ENCODE measurements at regions not wholly inside any gene's neighbourhood (a gene's known extent, or its start where the extent isn't known, plus 50 kb on each side); places are given as distances from the start of the nearest gene placed in this dataset.

DNA sequence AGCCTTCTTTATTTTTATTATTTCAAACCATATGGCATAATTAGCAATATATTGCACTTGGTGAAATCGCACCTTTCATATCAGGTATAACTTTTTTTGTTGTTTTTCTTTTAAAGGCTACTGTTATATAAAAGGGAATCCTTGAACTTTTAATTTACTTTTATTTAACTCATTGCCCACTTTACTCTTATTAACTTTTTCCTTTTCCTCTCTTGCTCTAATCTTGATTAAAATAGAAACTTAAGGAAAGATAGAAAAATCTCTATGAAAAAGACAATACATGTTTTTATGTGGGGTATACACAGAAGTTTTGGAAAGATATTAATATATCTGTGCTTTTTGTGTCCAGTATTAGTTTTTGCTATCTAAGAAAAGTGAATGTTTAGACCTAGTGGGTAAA lies 805.8 kb downstream of the USP25 start:
- H3K27ac ChIP-seq (ENCODE audit: low read depth): no peak overlapping the region
- Mint-ChIP-seq H3K9me3 (peaks cover 11% of the 10 kb centered on the region), H3K36me3 (ENCODE audit: low read depth) (no peaks in the 10 kb centered on the region; the same call in 1 of the 3 replicates), H3K4me3 (no peak overlapping the region), H3K27me3 (ENCODE audit: insufficient read depth, low read depth, poor library complexity) (peaks cover 2% of the 10 kb centered on the region), H3K27ac (no peak overlapping the region), H3K4me1 (0 out of 3 replicates have a peak, but pooled peaks cover 2% of the 10 kb centered on the region)
- H3K27me3 ChIP-seq (ENCODE audit: insufficient read depth): no peaks in the 10 kb centered on the region
- DNase-seq (ENCODE audit: low spot score): no peak
- no peaks in the 10 kb centered on the region for H4K20me1 ChIP-seq (replicated peaks; ENCODE audit: insufficient read depth)
- H3K4me3 ChIP-seq: no peak overlapping the region
- H3K9me2 ChIP-seq (ENCODE audit: insufficient read depth): no peaks in the 10 kb centered on the region
- H3F3A ChIP-seq (replicated peaks; ENCODE audit: low read depth): no peaks in the 10 kb centered on the region
- H3K36me3 ChIP-seq (ENCODE audit: insufficient read depth): no peaks in the 10 kb centered on the region
- no peaks in the 10 kb centered on the region for H3K4me1 ChIP-seq (ENCODE audit: insufficient read depth)
- ATAC-seq: no peak
- H3K4me2 ChIP-seq: no peak overlapping the region
- H2AFZ ChIP-seq: no peak overlapping the region
- no peaks in the 10 kb centered on the region for H3K79me2 ChIP-seq (replicated peaks; ENCODE audit: insufficient read depth)
- TF ChIP-seq NANOG (IDR thresholded peaks at IDR 0.05; ENCODE audit: borderline replicate concordance) (no peak), STAT1 (IDR thresholded peaks at IDR 0.05; ENCODE audit: unreplicated experiment) (no peak), JUNB (IDR thresholded peaks at IDR 0.05; ENCODE audit: unreplicated experiment) (no peak), CREB1 (CRISPR knock-in tag; IDR thresholded peaks at IDR 0.05; ENCODE audit: low read depth) (no peak), EZH2 (IDR thresholded peaks at IDR 0.05; ENCODE audit: low read depth, unreplicated experiment) (no peak), POLR2AphosphoS5 (IDR thresholded peaks at IDR 0.05; ENCODE audit: low read depth) (no peak), EZH2phosphoT487 (IDR thresholded peaks at IDR 0.05; ENCODE audit: unreplicated experiment) (no peak), ZNF114 (CRISPR knock-in tag; IDR thresholded peaks at IDR 0.05) (no peak), ZNF331 (CRISPR knock-in tag; IDR thresholded peaks at IDR 0.05; ENCODE audit: low read depth) (no peak)
- TF ChIP-seq, protein P1, sequence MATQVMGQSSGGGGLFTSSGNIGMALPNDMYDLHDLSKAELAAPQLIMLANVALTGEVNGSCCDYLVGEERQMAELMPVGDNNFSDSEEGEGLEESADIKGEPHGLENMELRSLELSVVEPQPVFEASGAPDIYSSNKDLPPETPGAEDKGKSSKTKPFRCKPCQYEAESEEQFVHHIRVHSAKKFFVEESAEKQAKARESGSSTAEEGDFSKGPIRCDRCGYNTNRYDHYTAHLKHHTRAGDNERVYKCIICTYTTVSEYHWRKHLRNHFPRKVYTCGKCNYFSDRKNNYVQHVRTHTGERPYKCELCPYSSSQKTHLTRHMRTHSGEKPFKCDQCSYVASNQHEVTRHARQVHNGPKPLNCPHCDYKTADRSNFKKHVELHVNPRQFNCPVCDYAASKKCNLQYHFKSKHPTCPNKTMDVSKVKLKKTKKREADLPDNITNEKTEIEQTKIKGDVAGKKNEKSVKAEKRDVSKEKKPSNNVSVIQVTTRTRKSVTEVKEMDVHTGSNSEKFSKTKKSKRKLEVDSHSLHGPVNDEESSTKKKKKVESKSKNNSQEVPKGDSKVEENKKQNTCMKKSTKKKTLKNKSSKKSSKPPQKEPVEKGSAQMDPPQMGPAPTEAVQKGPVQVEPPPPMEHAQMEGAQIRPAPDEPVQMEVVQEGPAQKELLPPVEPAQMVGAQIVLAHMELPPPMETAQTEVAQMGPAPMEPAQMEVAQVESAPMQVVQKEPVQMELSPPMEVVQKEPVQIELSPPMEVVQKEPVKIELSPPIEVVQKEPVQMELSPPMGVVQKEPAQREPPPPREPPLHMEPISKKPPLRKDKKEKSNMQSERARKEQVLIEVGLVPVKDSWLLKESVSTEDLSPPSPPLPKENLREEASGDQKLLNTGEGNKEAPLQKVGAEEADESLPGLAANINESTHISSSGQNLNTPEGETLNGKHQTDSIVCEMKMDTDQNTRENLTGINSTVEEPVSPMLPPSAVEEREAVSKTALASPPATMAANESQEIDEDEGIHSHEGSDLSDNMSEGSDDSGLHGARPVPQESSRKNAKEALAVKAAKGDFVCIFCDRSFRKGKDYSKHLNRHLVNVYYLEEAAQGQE (IDR thresholded peaks at IDR 0.05; ENCODE audit: unreplicated experiment): no peak
- TF ChIP-seq, protein P2, sequence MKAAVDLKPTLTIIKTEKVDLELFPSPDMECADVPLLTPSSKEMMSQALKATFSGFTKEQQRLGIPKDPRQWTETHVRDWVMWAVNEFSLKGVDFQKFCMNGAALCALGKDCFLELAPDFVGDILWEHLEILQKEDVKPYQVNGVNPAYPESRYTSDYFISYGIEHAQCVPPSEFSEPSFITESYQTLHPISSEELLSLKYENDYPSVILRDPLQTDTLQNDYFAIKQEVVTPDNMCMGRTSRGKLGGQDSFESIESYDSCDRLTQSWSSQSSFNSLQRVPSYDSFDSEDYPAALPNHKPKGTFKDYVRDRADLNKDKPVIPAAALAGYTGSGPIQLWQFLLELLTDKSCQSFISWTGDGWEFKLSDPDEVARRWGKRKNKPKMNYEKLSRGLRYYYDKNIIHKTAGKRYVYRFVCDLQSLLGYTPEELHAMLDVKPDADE (IDR thresholded peaks at IDR 0.05): no peak
- TF ChIP-seq, protein P3, sequence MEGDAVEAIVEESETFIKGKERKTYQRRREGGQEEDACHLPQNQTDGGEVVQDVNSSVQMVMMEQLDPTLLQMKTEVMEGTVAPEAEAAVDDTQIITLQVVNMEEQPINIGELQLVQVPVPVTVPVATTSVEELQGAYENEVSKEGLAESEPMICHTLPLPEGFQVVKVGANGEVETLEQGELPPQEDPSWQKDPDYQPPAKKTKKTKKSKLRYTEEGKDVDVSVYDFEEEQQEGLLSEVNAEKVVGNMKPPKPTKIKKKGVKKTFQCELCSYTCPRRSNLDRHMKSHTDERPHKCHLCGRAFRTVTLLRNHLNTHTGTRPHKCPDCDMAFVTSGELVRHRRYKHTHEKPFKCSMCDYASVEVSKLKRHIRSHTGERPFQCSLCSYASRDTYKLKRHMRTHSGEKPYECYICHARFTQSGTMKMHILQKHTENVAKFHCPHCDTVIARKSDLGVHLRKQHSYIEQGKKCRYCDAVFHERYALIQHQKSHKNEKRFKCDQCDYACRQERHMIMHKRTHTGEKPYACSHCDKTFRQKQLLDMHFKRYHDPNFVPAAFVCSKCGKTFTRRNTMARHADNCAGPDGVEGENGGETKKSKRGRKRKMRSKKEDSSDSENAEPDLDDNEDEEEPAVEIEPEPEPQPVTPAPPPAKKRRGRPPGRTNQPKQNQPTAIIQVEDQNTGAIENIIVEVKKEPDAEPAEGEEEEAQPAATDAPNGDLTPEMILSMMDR (conservative IDR thresholded peaks at IDR 0.05; ENCODE audit: low read depth in 2 of 2): no peak
- TF ChIP-seq, protein P4, sequence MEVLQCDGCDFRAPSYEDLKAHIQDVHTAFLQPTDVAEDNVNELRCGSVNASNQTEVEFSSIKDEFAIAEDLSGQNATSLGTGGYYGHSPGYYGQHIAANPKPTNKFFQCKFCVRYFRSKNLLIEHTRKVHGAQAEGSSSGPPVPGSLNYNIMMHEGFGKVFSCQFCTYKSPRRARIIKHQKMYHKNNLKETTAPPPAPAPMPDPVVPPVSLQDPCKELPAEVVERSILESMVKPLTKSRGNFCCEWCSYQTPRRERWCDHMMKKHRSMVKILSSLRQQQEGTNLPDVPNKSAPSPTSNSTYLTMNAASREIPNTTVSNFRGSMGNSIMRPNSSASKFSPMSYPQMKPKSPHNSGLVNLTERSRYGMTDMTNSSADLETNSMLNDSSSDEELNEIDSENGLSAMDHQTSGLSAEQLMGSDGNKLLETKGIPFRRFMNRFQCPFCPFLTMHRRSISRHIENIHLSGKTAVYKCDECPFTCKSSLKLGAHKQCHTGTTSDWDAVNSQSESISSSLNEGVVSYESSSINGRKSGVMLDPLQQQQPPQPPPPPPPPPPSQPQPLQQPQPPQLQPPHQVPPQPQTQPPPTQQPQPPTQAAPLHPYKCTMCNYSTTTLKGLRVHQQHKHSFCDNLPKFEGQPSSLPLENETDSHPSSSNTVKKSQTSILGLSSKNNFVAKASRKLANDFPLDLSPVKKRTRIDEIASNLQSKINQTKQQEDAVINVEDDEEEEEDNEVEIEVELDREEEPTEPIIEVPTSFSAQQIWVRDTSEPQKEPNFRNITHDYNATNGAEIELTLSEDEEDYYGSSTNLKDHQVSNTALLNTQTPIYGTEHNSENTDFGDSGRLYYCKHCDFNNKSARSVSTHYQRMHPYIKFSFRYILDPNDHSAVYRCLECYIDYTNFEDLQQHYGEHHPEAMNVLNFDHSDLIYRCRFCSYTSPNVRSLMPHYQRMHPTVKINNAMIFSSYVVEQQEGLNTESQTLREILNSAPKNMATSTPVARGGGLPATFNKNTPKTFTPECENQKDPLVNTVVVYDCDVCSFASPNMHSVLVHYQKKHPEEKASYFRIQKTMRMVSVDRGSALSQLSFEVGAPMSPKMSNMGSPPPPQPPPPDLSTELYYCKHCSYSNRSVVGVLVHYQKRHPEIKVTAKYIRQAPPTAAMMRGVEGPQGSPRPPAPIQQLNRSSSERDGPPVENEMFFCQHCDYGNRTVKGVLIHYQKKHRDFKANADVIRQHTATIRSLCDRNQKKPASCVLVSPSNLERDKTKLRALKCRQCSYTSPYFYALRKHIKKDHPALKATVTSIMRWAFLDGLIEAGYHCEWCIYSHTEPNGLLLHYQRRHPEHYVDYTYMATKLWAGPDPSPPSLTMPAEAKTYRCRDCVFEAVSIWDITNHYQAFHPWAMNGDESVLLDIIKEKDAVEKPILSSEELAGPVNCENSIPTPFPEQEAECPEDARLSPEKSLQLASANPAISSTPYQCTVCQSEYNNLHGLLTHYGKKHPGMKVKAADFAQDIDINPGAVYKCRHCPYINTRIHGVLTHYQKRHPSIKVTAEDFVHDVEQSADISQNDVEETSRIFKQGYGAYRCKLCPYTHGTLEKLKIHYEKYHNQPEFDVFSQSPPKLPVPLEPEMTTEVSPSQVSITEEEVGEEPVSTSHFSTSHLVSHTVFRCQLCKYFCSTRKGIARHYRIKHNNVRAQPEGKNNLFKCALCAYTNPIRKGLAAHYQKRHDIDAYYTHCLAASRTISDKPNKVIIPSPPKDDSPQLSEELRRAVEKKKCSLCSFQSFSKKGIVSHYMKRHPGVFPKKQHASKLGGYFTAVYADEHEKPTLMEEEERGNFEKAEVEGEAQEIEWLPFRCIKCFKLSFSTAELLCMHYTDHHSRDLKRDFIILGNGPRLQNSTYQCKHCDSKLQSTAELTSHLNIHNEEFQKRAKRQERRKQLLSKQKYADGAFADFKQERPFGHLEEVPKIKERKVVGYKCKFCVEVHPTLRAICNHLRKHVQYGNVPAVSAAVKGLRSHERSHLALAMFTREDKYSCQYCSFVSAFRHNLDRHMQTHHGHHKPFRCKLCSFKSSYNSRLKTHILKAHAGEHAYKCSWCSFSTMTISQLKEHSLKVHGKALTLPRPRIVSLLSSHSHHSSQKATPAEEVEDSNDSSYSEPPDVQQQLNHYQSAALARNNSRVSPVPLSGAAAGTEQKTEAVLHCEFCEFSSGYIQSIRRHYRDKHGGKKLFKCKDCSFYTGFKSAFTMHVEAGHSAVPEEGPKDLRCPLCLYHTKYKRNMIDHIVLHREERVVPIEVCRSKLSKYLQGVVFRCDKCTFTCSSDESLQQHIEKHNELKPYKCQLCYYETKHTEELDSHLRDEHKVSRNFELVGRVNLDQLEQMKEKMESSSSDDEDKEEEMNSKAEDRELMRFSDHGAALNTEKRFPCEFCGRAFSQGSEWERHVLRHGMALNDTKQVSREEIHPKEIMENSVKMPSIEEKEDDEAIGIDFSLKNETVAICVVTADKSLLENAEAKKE (CRISPR knock-in tag; IDR thresholded peaks at IDR 0.05): no peak

All from GM23338 (cell line).